ENCODE measurements at regions not wholly inside any gene's neighbourhood (a gene's known extent, or its start where the extent isn't known, plus 50 kb on each side); places are given as distances from the start of the nearest gene placed in this dataset.
A peak's percentile ranks its signal among the peaks of the same experiment; 100 is the strongest.

DNA sequence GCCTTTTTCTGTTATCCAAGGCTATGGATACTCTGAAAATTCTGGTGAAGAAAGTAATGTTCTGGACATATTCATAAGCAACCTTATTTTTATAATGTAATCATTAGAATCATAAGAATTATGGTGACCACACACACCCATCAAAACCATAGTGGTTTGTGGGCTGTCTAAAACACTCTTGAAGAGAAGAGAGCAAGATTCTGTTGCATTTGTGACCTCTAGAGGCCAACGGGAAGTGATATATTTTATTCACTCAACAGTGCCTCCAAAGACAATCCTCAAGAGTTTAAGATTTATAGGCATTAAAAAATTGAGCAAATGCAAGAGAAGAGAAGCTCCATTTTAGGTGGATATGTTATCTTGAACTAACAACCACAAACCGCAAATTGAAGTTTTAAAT, 68.5 kb upstream of the LGR5 start:
- no peak for TF ChIP-seq POLR2A (IDR thresholded peaks at IDR 0.05)
- peak in 4 of 6 experiments; percentile 10 to 38 (median 34) for TF ChIP-seq CTCF (IDR thresholded peaks at IDR 0.05)

All from Peyer's patch (tissue), 4 donors.